ENCODE measurements at regions not wholly inside any gene's neighbourhood (a gene's known extent, or its start where the extent isn't known, plus 50 kb on each side); places are given as distances from the start of the nearest gene placed in this dataset.
A peak's percentile ranks its signal among the peaks of the same experiment; 100 is the strongest.

- H3K36me3 Mint-ChIP-seq: no peaks in the 10 kb centered on the region
- H3K27me3 Mint-ChIP-seq: peaks cover 0 to 8% (median 0%) of the 10 kb centered on the region in 3 donors
- ATAC-seq (ENCODE audit: low read depth in 2 of 2) (no peak), DNase-seq (no peak)
- H3K4me3 Mint-ChIP-seq: no peak overlapping the region
- H3K27ac Mint-ChIP-seq: no peak overlapping the region
- H3K9me3 Mint-ChIP-seq: peaks cover 0 to 8% (median 3%) of the 10 kb centered on the region in 7 donors
- no peaks in the 10 kb centered on the region for H3K4me1 Mint-ChIP-seq
These were observed 311.7 kb downstream of the TBC1D4 start for GRCh38 chr13:75170311-75170710.

- H3K27ac Mint-ChIP-seq: peak overlapping the region in 1 of 6 donors; percentile 51
- no peak for DNase-seq
- peaks cover 0 to 4% (median 0%) of the 10 kb centered on the region in 7 donors for H3K9me3 Mint-ChIP-seq
- ATAC-seq (ENCODE audit: low read depth in 2 of 2): no peak
- H3K36me3 Mint-ChIP-seq: no peaks in the 10 kb centered on the region
- H3K4me1 Mint-ChIP-seq: no peaks in the 10 kb centered on the region
- no peak overlapping the region for H3K4me3 Mint-ChIP-seq
- peaks cover 0 to 4% (median 0%) of the 10 kb centered on the region in 3 donors for H3K27me3 Mint-ChIP-seq
These were observed 316.3 kb downstream of the TBC1D4 start for GRCh38 chr13:75165543-75166230.

- H3K4me1 Mint-ChIP-seq: no peaks in the 10 kb centered on the region
- DNase-seq: no peak
- no peak for ATAC-seq (ENCODE audit: low read depth in 2 of 2)
- H3K27ac Mint-ChIP-seq: no peak overlapping the region
- H3K9me3 Mint-ChIP-seq: peaks cover 0 to 6% (median 2%) of the 10 kb centered on the region in 7 donors
- H3K4me3 Mint-ChIP-seq: no peak overlapping the region
- H3K36me3 Mint-ChIP-seq: no peaks in the 10 kb centered on the region
- no peaks in the 10 kb centered on the region for H3K27me3 Mint-ChIP-seq
These were observed 320.2 kb downstream of the TBC1D4 start for GRCh38 chr13:75161804-75162203.

- Mint-ChIP-seq H3K4me3 (no peak overlapping the region), H3K27me3 (no peaks in the 10 kb centered on the region), H3K36me3 (no peaks in the 10 kb centered on the region), H3K27ac (peak overlapping the region in 1 of 6 donors; percentile 27), H3K9me3 (peaks cover 0 to 11% (median 6%) of the 10 kb centered on the region in 7 donors), H3K4me1 (no peaks in the 10 kb centered on the region)
- DNase-seq (no peak), ATAC-seq (ENCODE audit: low read depth in 2 of 2) (no peak)
These were observed 321.0 kb downstream of the TBC1D4 start for GRCh38 chr13:75160984-75161383.

- Mint-ChIP-seq H3K9me3 (peaks cover 5 to 26% (median 14%) of the 10 kb centered on the region in 7 donors), H3K27ac (no peak overlapping the region), H3K4me1 (no peaks in the 10 kb centered on the region), H3K27me3 (no peaks in the 10 kb centered on the region), H3K36me3 (no peaks in the 10 kb centered on the region), H3K4me3 (no peak overlapping the region)
- ATAC-seq (ENCODE audit: low read depth in 2 of 2) (no peak), DNase-seq (no peak)
These were observed 327.6 kb downstream of the TBC1D4 start for GRCh38 chr13:75154331-75154730.

GRCh38 chr13:75153834-75154233, 328.1 kb downstream of the TBC1D4 start:
- no peak for ATAC-seq (ENCODE audit: low read depth in 2 of 2)
- Mint-ChIP-seq H3K27me3 (peaks cover 0 to 3% (median 0%) of the 10 kb centered on the region in 3 donors), H3K27ac (no peak overlapping the region)

GRCh38 chr13:75153386-75153785, 328.6 kb downstream of the TBC1D4 start:
- H3K27me3 Mint-ChIP-seq: peaks cover 0 to 5% (median 0%) of the 10 kb centered on the region in 3 donors

More at GRCh38 chr13:75153834-75154233, 328.1 kb downstream of the TBC1D4 start:
- no peaks in the 10 kb centered on the region for H3K36me3 Mint-ChIP-seq
- H3K9me3 Mint-ChIP-seq: peaks cover 5 to 26% (median 15%) of the 10 kb centered on the region in 7 donors
- no peak overlapping the region for H3K4me3 Mint-ChIP-seq
- no peaks in the 10 kb centered on the region for H3K4me1 Mint-ChIP-seq
- no peak for DNase-seq

GRCh38 chr13:75151081-75151643, 330.8 kb downstream of the TBC1D4 start:
- H3K36me3 Mint-ChIP-seq: no peaks in the 10 kb centered on the region
- no peak for DNase-seq
- H3K27me3 Mint-ChIP-seq: peaks cover 0 to 5% (median 0%) of the 10 kb centered on the region in 3 donors
- peaks cover 2 to 17% (median 12%) of the 10 kb centered on the region in 7 donors for H3K9me3 Mint-ChIP-seq
- ATAC-seq (ENCODE audit: low read depth in 2 of 2): no peak
- no peak overlapping the region for H3K27ac Mint-ChIP-seq
- no peaks in the 10 kb centered on the region for H3K4me1 Mint-ChIP-seq
- H3K4me3 Mint-ChIP-seq: no peak overlapping the region

More at GRCh38 chr13:75153386-75153785, 328.6 kb downstream of the TBC1D4 start:
- no peak overlapping the region for H3K27ac Mint-ChIP-seq
- H3K36me3 Mint-ChIP-seq: no peaks in the 10 kb centered on the region
- H3K9me3 Mint-ChIP-seq: peaks cover 5 to 26% (median 15%) of the 10 kb centered on the region in 7 donors
- DNase-seq (no peak), ATAC-seq (ENCODE audit: low read depth in 2 of 2) (no peak)
- H3K4me1 Mint-ChIP-seq: no peaks in the 10 kb centered on the region
- no peak overlapping the region for H3K4me3 Mint-ChIP-seq

- H3K27ac Mint-ChIP-seq: no peak overlapping the region
- peaks cover 2 to 15% (median 9%) of the 10 kb centered on the region in 7 donors for H3K9me3 Mint-ChIP-seq
- DNase-seq (no peak), ATAC-seq (ENCODE audit: low read depth in 2 of 2) (no peak)
- H3K4me1 Mint-ChIP-seq: no peaks in the 10 kb centered on the region
- H3K36me3 Mint-ChIP-seq: no peaks in the 10 kb centered on the region
- H3K4me3 Mint-ChIP-seq: no peak overlapping the region
- peaks cover 0 to 5% (median 0%) of the 10 kb centered on the region in 3 donors for H3K27me3 Mint-ChIP-seq
These were observed 332.2 kb downstream of the TBC1D4 start for GRCh38 chr13:75149776-75150175.

- no peak for DNase-seq
- H3K27me3 Mint-ChIP-seq: peaks cover 0 to 5% (median 0%) of the 10 kb centered on the region in 3 donors
These were observed 334.0 kb downstream of the TBC1D4 start for GRCh38 chr13:75147946-75148345.

GRCh38 chr13:75146436-75146835, 335.5 kb downstream of the TBC1D4 start:
- peaks cover 0 to 5% (median 2%) of the 10 kb centered on the region in 7 donors for H3K9me3 Mint-ChIP-seq
- ATAC-seq (ENCODE audit: low read depth in 2 of 2): no peak
- no peak for DNase-seq
- no peaks in the 10 kb centered on the region for H3K36me3 Mint-ChIP-seq
- no peak overlapping the region for H3K27ac Mint-ChIP-seq
- H3K27me3 Mint-ChIP-seq: peaks cover 0 to 5% (median 0%) of the 10 kb centered on the region in 3 donors
- no peaks in the 10 kb centered on the region for H3K4me1 Mint-ChIP-seq
- no peak overlapping the region for H3K4me3 Mint-ChIP-seq

More at GRCh38 chr13:75147946-75148345, 334.0 kb downstream of the TBC1D4 start:
- Mint-ChIP-seq H3K4me1 (no peaks in the 10 kb centered on the region), H3K36me3 (no peaks in the 10 kb centered on the region), H3K4me3 (no peak overlapping the region), H3K27ac (no peak overlapping the region), H3K9me3 (peaks cover under 1 to 13% (median 9%) of the 10 kb centered on the region in 7 donors)
- no peak for ATAC-seq (ENCODE audit: low read depth in 2 of 2)

GRCh38 chr13:75145927-75146326, 336.0 kb downstream of the TBC1D4 start:
- Mint-ChIP-seq H3K4me1 (no peaks in the 10 kb centered on the region), H3K9me3 (peaks cover 0 to 5% (median 0%) of the 10 kb centered on the region in 7 donors), H3K27ac (no peak overlapping the region), H3K27me3 (peaks cover 0 to 5% (median 0%) of the 10 kb centered on the region in 3 donors), H3K4me3 (no peak overlapping the region), H3K36me3 (no peaks in the 10 kb centered on the region)
- DNase-seq (no peak), ATAC-seq (ENCODE audit: low read depth in 2 of 2) (no peak)

- Mint-ChIP-seq H3K36me3 (no peaks in the 10 kb centered on the region), H3K4me3 (no peak overlapping the region), H3K27ac (no peak overlapping the region), H3K9me3 (peaks cover 6 to 28% (median 13%) of the 10 kb centered on the region in 7 donors), H3K4me1 (no peaks in the 10 kb centered on the region), H3K27me3 (no peaks in the 10 kb centered on the region)
- DNase-seq (no peak), ATAC-seq (ENCODE audit: low read depth in 2 of 2) (no peak)
These were observed 342.7 kb downstream of the TBC1D4 start for GRCh38 chr13:75139291-75139690.
